MCF 10A (cell line): ENCODE measurements at regions not wholly inside any gene's neighbourhood (a gene's known extent, or its start where the extent isn't known, plus 50 kb on each side); places are given as distances from the start of the nearest gene placed in this dataset.

Source experiments
- BruUV-seq: library from RNA; stranded (reverse); fragments of 400-500 nt; replicated peaks from 2 replicates; lab custom pipeline; 2021; lab: Mats Ljungman, UMichigan
- CTCF ChIA-PET: fragments of 300-600 bp; sonication (Branson Sonifier 250); formaldehyde crosslinking; extraction: SDS; loops from one replicate; lab custom pipeline; 2021; ENCODE audit warnings: antibody characterized with exemption, inconsistent platforms; lab: Yijun Ruan, JAX
- POLR2A ChIA-PET: fragments of 300-600, 350-650 bp; sonication (Branson Sonifier 250); formaldehyde crosslinking; extraction: SDS; loops from one replicate; lab custom pipeline; 2020; ENCODE audit warnings: antibody characterized with exemption, inconsistent platforms; lab: Yijun Ruan, JAX
- DNase-seq: peaks from one replicate; pipeline ENCODE4 v3.0.0-alpha.2; 2018; ENCODE audit not compliant: unreplicated experiment
- H3K27ac Mint-ChIP-seq: one replicate; pipeline ENCODE4 v1.8.0; 2022; ENCODE audit warnings: mild to moderate bottlenecking, low read depth, mixed read lengths; ENCODE audit not compliant: unreplicated experiment
- H3K27me3 Mint-ChIP-seq: one replicate; pipeline ENCODE4 v1.8.0; 2022; ENCODE audit warnings: mixed read lengths; ENCODE audit not compliant: insufficient read depth, unreplicated experiment
- H3K36me3 Mint-ChIP-seq: one replicate; pipeline ENCODE4 v1.8.0; 2022; ENCODE audit warnings: mild to moderate bottlenecking, moderate library complexity, mixed read lengths; ENCODE audit not compliant: insufficient read depth, unreplicated experiment
- H3K4me1 Mint-ChIP-seq: one replicate; pipeline ENCODE4 v1.8.0; 2022; ENCODE audit warnings: mixed read lengths; ENCODE audit not compliant: insufficient read depth, unreplicated experiment
- H3K4me3 Mint-ChIP-seq: one replicate; pipeline ENCODE4 v1.8.0; 2022; ENCODE audit warnings: mild to moderate bottlenecking, moderate library complexity, mixed read lengths; ENCODE audit not compliant: unreplicated experiment
- H3K9me3 Mint-ChIP-seq: one replicate; pipeline ENCODE4 v1.8.0; 2022; ENCODE audit warnings: mixed read lengths; ENCODE audit not compliant: unreplicated experiment
- CTCF ChIP-seq: fragments of 200-600 bp; IDR thresholded peaks from one replicate; pipeline ENCODE4 v1.8.0; 2022; ENCODE audit warnings: antibody characterized with exemption, mild to moderate bottlenecking; ENCODE audit not compliant: unreplicated experiment
- intact Hi-C: fragments of 100-400 bp; cut with micrococcal nuclease; formaldehyde crosslinking; loops from 2 replicates; pipeline ENCODE4 v1.14.1; 2022

- Mint-ChIP-seq H3K27ac (no peak overlapping the region), H3K4me3 (no peak overlapping the region), H3K27me3 (peaks cover 19% of the 10 kb centered on the region), H3K36me3 (no peaks in the 10 kb centered on the region), H3K9me3 (no peaks in the 10 kb centered on the region), H3K4me1 (no peaks in the 10 kb centered on the region)
- CTCF ChIA-PET: no interaction called here
- no peak for TF ChIP-seq CTCF
- intact Hi-C loops: no loop called here
- no TSS peak for BruUV-seq
- no peak for DNase-seq
- POLR2A ChIA-PET: no interaction called here
Measured at GRCh38 chr12:97272471-97272870, 190.1 kb upstream of the RMST start.

- CTCF ChIA-PET: no interaction called here
- intact Hi-C loops: no loop called here
- Mint-ChIP-seq H3K36me3 (no peaks in the 10 kb centered on the region), H3K4me3 (no peak overlapping the region), H3K27me3 (peaks cover 11% of the 10 kb centered on the region), H3K27ac (no peak overlapping the region), H3K9me3 (no peaks in the 10 kb centered on the region), H3K4me1 (no peaks in the 10 kb centered on the region)
- no TSS peak for BruUV-seq
- DNase-seq: no peak
- POLR2A ChIA-PET: no interaction called here
- TF ChIP-seq CTCF: no peak
Measured at GRCh38 chr12:97274386-97274785, 188.2 kb upstream of the RMST start.

GRCh38 chr12:97275256-97275655 is 187.3 kb upstream of the RMST start:
- intact Hi-C loops: no loop called here
- ChIA-PET POLR2A (interaction anchor here (0.7 kb wide), 1 partner anchor 65 kb away, joined by 4 read pairs; no protein-coding TSS in a partner anchor), CTCF (no interaction called here)
- H3K36me3 Mint-ChIP-seq: no peaks in the 10 kb centered on the region
- no peak overlapping the region for H3K27ac Mint-ChIP-seq
- H3K9me3 Mint-ChIP-seq: no peaks in the 10 kb centered on the region
- peaks cover 9% of the 10 kb centered on the region for H3K27me3 Mint-ChIP-seq
- H3K4me3 Mint-ChIP-seq: no peak overlapping the region
- no peak for DNase-seq
- no peak for TF ChIP-seq CTCF
- BruUV-seq: no TSS peak
- no peaks in the 10 kb centered on the region for H3K4me1 Mint-ChIP-seq

- POLR2A ChIA-PET: no interaction called here
- H3K4me1 Mint-ChIP-seq: no peaks in the 10 kb centered on the region
- peaks cover 2% of the 10 kb centered on the region for H3K27me3 Mint-ChIP-seq
- H3K9me3 Mint-ChIP-seq: no peaks in the 10 kb centered on the region
- no peaks in the 10 kb centered on the region for H3K36me3 Mint-ChIP-seq
- TF ChIP-seq CTCF: no peak
- H3K27ac Mint-ChIP-seq: no peak overlapping the region
- no peak for DNase-seq
- CTCF ChIA-PET: interaction anchor here (0.6 to 1.5 kb wide), 3 partner anchors 9 to 289 kb away, joined by 3 read pairs; no protein-coding TSS in a partner anchor
- H3K4me3 Mint-ChIP-seq: no peak overlapping the region
- intact Hi-C loops: no loop called here
- BruUV-seq: no TSS peak
Measured at GRCh38 chr12:97275728-97276590, 186.6 kb upstream of the RMST start.
